T47D (cell line): ENCODE measurements at regions not wholly inside any gene's neighbourhood (a gene's known extent, or its start where the extent isn't known, plus 50 kb on each side); places are given as distances from the start of the nearest gene placed in this dataset.
A peak's percentile ranks its signal among the peaks of the same experiment; 100 is the strongest.
"Not testable (repeated sequence)": the region's sequence is repeated elsewhere in the genome, so short reads cannot be mapped to it uniquely, and the experiment has no call there.

Source experiments
- DNase-seq, 2 experiments: peaks; one replicate each; pipeline versions ENCODE4 v3.0.0 to v3.0.0-alpha.2; 2011 to 2012; ENCODE audit warnings: low read depth in 1 of 2, low spot score in 1 of 2
- JUND ChIP-seq: IDR thresholded peaks from 2 replicates; pipeline ENCODE4 v1.6.1; 2012; ENCODE audit warnings: low read depth
- in situ Hi-C: cut with HindIII; loops from 2 replicates; pipeline ENCODE4 v1.10.0; 2016; ENCODE audit warnings: low sequenced_read_pairs, low pct_unique_long_range_greater_than_20kb

- in situ Hi-C loops = no loop called here
- no peak for TF ChIP-seq JUND
- peak; percentile 16 to 67 for DNase-seq
These were observed 65.2 kb downstream of the CCDC195 start for GRCh38 chr2:224650815-224651439.

GRCh38 chr2:224647684-224648083 lies 62.5 kb upstream of the CUL3 start:
- in situ Hi-C loops = not testable (repeated sequence)

GRCh38 chr2:224646242-224646846 lies 61.2 kb upstream of the CUL3 start:
- in situ Hi-C loops = no loop called here
- TF ChIP-seq JUND = no peak
- DNase-seq = peak in 1 of 2 experiments; percentile 37

More at GRCh38 chr2:224647684-224648083, 62.5 kb upstream of the CUL3 start:
- not testable (repeated sequence) for DNase-seq

GRCh38 chr2:224645722-224646121 lies 60.6 kb upstream of the CUL3 start:
- no peak for DNase-seq
- no peak for TF ChIP-seq JUND
- in situ Hi-C loops = no loop called here

GRCh38 chr2:224640679-224641078 lies 55.5 kb upstream of the CUL3 start:
- TF ChIP-seq JUND = no peak
- in situ Hi-C loops = no loop called here
- no peak for DNase-seq

GRCh38 chr2:224638301-224638823 lies 53.2 kb upstream of the CUL3 start:
- DNase-seq = no peak
- in situ Hi-C loops = no loop called here
- TF ChIP-seq JUND = no peak
